WTC11 (cell line): ENCODE measurements at regions not wholly inside any gene's neighbourhood (a gene's known extent, or its start where the extent isn't known, plus 50 kb on each side); places are given as distances from the start of the nearest gene placed in this dataset.

Experiments used
- ATAC-seq: fragments of 200-7000 bp; cut with Tn5 transposase; 2 replicates; pipeline ENCODE4 v1.10.0; 2021; ENCODE audit warnings: mild to moderate bottlenecking, moderate library complexity
- CTCF ChIA-PET: fragments of 300-600 bp; sonication (Branson Sonifier 250); formaldehyde crosslinking; loops from one replicate; lab custom pipeline; 2021; ENCODE audit warnings: antibody characterized with exemption; lab: Charles Lee
- POLR2A ChIA-PET: fragments of 350-600 bp; sonication (Branson Sonifier 250); formaldehyde crosslinking; loops from one replicate; lab custom pipeline; 2021; ENCODE audit warnings: antibody characterized with exemption; lab: Charles Lee
- DNase-seq: peaks from one replicate; pipeline ENCODE4 v3.0.0; 2021; ENCODE audit warnings: low spot score
- H3K27ac Mint-ChIP-seq: 2 replicates; pipeline ENCODE4 v1.8.0; 2021; ENCODE audit warnings: mixed read lengths
- H3K27me3 Mint-ChIP-seq: 2 replicates; pipeline ENCODE4 v1.8.0; 2021; ENCODE audit warnings: low read depth, mild to moderate bottlenecking, moderate library complexity, mixed read lengths
- H3K36me3 Mint-ChIP-seq: 2 replicates; pipeline ENCODE4 v1.8.0; 2021; ENCODE audit warnings: mixed read lengths
- H3K4me1 Mint-ChIP-seq: 2 replicates; pipeline ENCODE4 v1.8.0; 2022; ENCODE audit warnings: mixed read lengths
- H3K4me3 Mint-ChIP-seq: 2 replicates; pipeline ENCODE4 v1.8.0; 2021; ENCODE audit warnings: mild to moderate bottlenecking, moderate library complexity, mixed read lengths
- H3K9me3 Mint-ChIP-seq: 2 replicates; pipeline ENCODE4 v1.8.0; 2021; ENCODE audit warnings: mixed read lengths
- ATF2 ChIP-seq: sonication (generic); formaldehyde crosslinking; IDR thresholded peaks from 2 replicates; pipeline ENCODE4 v1.8.1; 2022; ENCODE audit warnings: low read depth, missing genetic modification reagents, borderline replicate concordance
- ATF3 ChIP-seq: sonication (generic); formaldehyde crosslinking; conservative IDR thresholded peaks from 2 replicates; pipeline ENCODE4 v1.8.1; 2022; ENCODE audit warnings: mild to moderate bottlenecking, missing genetic modification reagents
- CBFB ChIP-seq: sonication (generic); formaldehyde crosslinking; IDR thresholded peaks from 2 replicates; pipeline ENCODE4 v1.8.1; 2022; ENCODE audit warnings: mild to moderate bottlenecking, low read depth, missing genetic modification reagents
- GRHL2 ChIP-seq: fragments of 250-450 bp; sonication (Bioruptor Pico); IDR thresholded peaks from 2 replicates; pipeline ENCODE4 v1.8.0; 2022; ENCODE audit warnings: mild to moderate bottlenecking, moderate library complexity; ENCODE audit not compliant: insufficient replicate concordance, severe bottlenecking
- HMGA2 ChIP-seq: fragments of 250-450 bp; sonication (Bioruptor Pico); IDR thresholded peaks from 2 replicates; pipeline ENCODE4 v1.4.0; 2021; ENCODE audit warnings: mild to moderate bottlenecking, moderate library complexity
- HMGXB4 ChIP-seq: sonication (generic); formaldehyde crosslinking; IDR thresholded peaks from 2 replicates; pipeline ENCODE4 v1.8.1; 2023; ENCODE audit warnings: mild to moderate bottlenecking, moderate library complexity, missing genetic modification reagents
- MYBL2 ChIP-seq: sonication (generic); formaldehyde crosslinking; IDR thresholded peaks from 2 replicates; pipeline ENCODE4 v1.8.1; 2023; ENCODE audit warnings: mild to moderate bottlenecking, moderate library complexity, missing genetic modification reagents
- NFATC4 ChIP-seq: fragments of 250-450 bp; sonication (Bioruptor Pico); IDR thresholded peaks from 2 replicates; pipeline ENCODE4 v1.9.0; 2021; ENCODE audit warnings: mild to moderate bottlenecking
- OVOL2 ChIP-seq: fragments of 250-450 bp; sonication (Bioruptor Pico); IDR thresholded peaks from 2 replicates; pipeline ENCODE4 v1.9.0; 2021; ENCODE audit warnings: mild to moderate bottlenecking, borderline replicate concordance
- PREB ChIP-seq: sonication (generic); formaldehyde crosslinking; IDR thresholded peaks from 2 replicates; pipeline ENCODE4 v1.8.1; 2022; ENCODE audit warnings: mild to moderate bottlenecking, missing genetic modification reagents, moderate library complexity, borderline replicate concordance
- SMAD4 ChIP-seq: sonication (generic); formaldehyde crosslinking; IDR thresholded peaks from 2 replicates; pipeline ENCODE4 v1.8.0; 2022; ENCODE audit warnings: mild to moderate bottlenecking, missing genetic modification reagents
- ZBTB43 ChIP-seq: sonication (generic); formaldehyde crosslinking; IDR thresholded peaks from 2 replicates; pipeline ENCODE4 v1.8.1; 2023; ENCODE audit warnings: mild to moderate bottlenecking, missing genetic modification reagents
- ZNF317 ChIP-seq: sonication (generic); formaldehyde crosslinking; IDR thresholded peaks from 2 replicates; pipeline ENCODE4 v1.8.1; 2023; ENCODE audit warnings: low read depth, mild to moderate bottlenecking, moderate library complexity, missing genetic modification reagents, borderline replicate concordance

- TF ChIP-seq ZBTB43 (no peak), NFATC4 (CRISPR knock-in tag) (no peak)
Measured at GRCh38 chr20:51092338-51092737, 69.4 kb upstream of the KCNG1 start (continued).

GRCh38 chr20:51091406-51092195 lies 68.7 kb upstream of the KCNG1 start:
- no peaks in the 10 kb centered on the region for H3K36me3 Mint-ChIP-seq
- H3K4me3 Mint-ChIP-seq: peak overlapping the region; percentile 41
- no peak for DNase-seq
- ChIA-PET CTCF (interaction anchor here (0.5 to 2.2 kb wide), 14 partner anchors 10 to 235 kb away, joined by 3 to 28 read pairs (median 4); no protein-coding TSS in a partner anchor), POLR2A (interaction anchor here (0.9 to 1.2 kb wide), 3 partner anchors 8 to 100 kb away, joined by 3 to 4 read pairs (median 3); no protein-coding TSS in a partner anchor)
- H3K9me3 Mint-ChIP-seq: no peaks in the 10 kb centered on the region
- peak; percentile 63 for ATAC-seq
- H3K27ac Mint-ChIP-seq: peak overlapping the region; percentile 48
- TF ChIP-seq NFATC4 (CRISPR knock-in tag): no peak
- TF ChIP-seq ATF3 (CRISPR knock-in tag): no peak
- peaks cover 39% of the 10 kb centered on the region for H3K4me1 Mint-ChIP-seq
- no peaks in the 10 kb centered on the region for H3K27me3 Mint-ChIP-seq

GRCh38 chr20:51089840-51090239 lies 66.9 kb upstream of the KCNG1 start:
- Mint-ChIP-seq H3K9me3 (no peaks in the 10 kb centered on the region), H3K27ac (no peak overlapping the region), H3K27me3 (no peaks in the 10 kb centered on the region), H3K36me3 (no peaks in the 10 kb centered on the region), H3K4me1 (peaks cover 40% of the 10 kb centered on the region)
- TF ChIP-seq ZNF317 (CRISPR knock-in tag) (no peak), ATF2 (CRISPR knock-in tag) (no peak), HMGXB4 (CRISPR knock-in tag) (no peak), ZBTB43 (no peak), HMGA2 (CRISPR knock-in tag) (peak; percentile 93), CBFB (CRISPR knock-in tag) (no peak), GRHL2 (CRISPR knock-in tag) (no peak)
- TF ChIP-seq, all 79 proteins: peak for 1
- no peak for DNase-seq
- ChIA-PET CTCF (interaction anchor here (1.3 kb wide), 1 partner anchor 102 kb away, joined by 3 read pairs; no protein-coding TSS in a partner anchor), POLR2A (no interaction called here)
- no peak for ATAC-seq
- H3K4me3 Mint-ChIP-seq: no peak overlapping the region

GRCh38 chr20:51089272-51089781 lies 66.4 kb upstream of the KCNG1 start:
- TF ChIP-seq SMAD4 (no peak), PREB (CRISPR knock-in tag) (no peak), OVOL2 (CRISPR knock-in tag) (no peak), MYBL2 (CRISPR knock-in tag) (no peak)
- POLR2A ChIA-PET: no interaction called here
- H3K9me3 Mint-ChIP-seq: no peaks in the 10 kb centered on the region
- no peak overlapping the region for H3K27ac Mint-ChIP-seq
- H3K36me3 Mint-ChIP-seq: no peaks in the 10 kb centered on the region
- H3K4me1 Mint-ChIP-seq: peaks cover 45% of the 10 kb centered on the region
- H3K27me3 Mint-ChIP-seq: no peaks in the 10 kb centered on the region
- no peak overlapping the region for H3K4me3 Mint-ChIP-seq
- DNase-seq (no peak), ATAC-seq (no peak)
- CTCF ChIA-PET: interaction anchor here (0.7 to 1.5 kb wide), 5 partner anchors 21 to 229 kb away, joined by 3 to 8 read pairs (median 6); no protein-coding TSS in a partner anchor
